IPS DF 4.7 (cell line): ENCODE measurements at regions not wholly inside any gene's neighbourhood (a gene's known extent, or its start where the extent isn't known, plus 50 kb on each side); places are given as distances from the start of the nearest gene placed in this dataset.
"Not testable (repeated sequence)": the region's sequence is repeated elsewhere in the genome, so short reads cannot be mapped to it uniquely, and the experiment has no call there.

Experiments
- DNase-seq: peaks from one replicate; pipeline ENCODE4 v3.0.0-alpha.2; 2013; ENCODE audit warnings: low spot score; ENCODE audit errors: extremely low read depth

- no peak for DNase-seq
These were observed 997.1 kb downstream of the RAB28 start for GRCh38 chr4:12487000-12487399.

DNA sequence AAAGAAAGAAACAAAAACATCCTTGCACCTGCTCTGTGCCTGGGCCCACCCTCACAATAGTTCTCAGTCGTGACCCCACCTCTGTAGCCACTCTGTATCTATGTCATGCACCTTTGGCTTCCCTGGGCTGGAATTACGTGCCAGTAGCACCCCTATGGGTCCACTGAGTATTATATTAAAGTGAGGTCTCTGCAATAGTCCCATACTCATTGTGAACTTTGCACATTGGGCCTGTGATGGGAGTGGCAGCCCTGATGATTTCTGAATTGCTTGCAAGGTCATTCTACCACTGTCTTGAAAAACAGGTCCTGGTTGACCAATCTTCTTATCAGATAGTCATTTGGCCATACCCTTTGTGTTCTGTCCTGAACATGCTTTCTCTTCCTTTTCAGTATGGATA lies 1012.1 kb downstream of the RAB28 start:
- no peak for DNase-seq

GRCh38 chr4:12471193-12471592 lies 1012.9 kb downstream of the RAB28 start:
- no peak for DNase-seq

GRCh38 chr4:12461576-12461975 lies 1022.6 kb downstream of the RAB28 start:
- DNase-seq, result not testable (repeated sequence)

- DNase-seq, result no peak
These were observed 1025.0 kb downstream of the RAB28 start for GRCh38 chr4:12459126-12459525.

- no peak for DNase-seq
These were observed 1025.5 kb downstream of the RAB28 start for GRCh38 chr4:12458621-12459020.

GRCh38 chr4:12452291-12452690 lies 1023.6 kb upstream of the HS3ST1 start:
- no peak for DNase-seq

DNA sequence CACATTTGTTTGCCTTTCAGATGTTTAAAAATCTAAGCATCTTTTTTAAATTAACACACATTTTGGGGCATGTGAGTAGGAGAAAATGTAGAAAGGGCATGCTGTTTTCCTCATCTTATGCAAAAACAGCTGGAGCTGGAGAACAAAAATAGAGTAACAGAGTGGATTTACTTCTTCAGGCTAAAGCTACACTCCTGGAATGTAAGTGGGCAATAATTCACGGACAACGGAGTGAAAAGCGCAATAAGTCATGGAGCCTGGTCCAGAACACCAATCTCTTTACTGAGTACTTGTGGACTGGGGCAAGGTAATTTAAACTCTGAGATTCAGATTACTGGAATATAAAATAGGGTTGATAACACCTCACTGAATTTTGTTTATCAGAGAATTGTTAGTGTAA lies 1018.8 kb upstream of the HS3ST1 start:
- no peak for DNase-seq

GRCh38 chr4:12446657-12447185 lies 1018.0 kb upstream of the HS3ST1 start:
- no peak for DNase-seq

GRCh38 chr4:12446256-12446655 lies 1017.6 kb upstream of the HS3ST1 start:
- no peak for DNase-seq

DNA sequence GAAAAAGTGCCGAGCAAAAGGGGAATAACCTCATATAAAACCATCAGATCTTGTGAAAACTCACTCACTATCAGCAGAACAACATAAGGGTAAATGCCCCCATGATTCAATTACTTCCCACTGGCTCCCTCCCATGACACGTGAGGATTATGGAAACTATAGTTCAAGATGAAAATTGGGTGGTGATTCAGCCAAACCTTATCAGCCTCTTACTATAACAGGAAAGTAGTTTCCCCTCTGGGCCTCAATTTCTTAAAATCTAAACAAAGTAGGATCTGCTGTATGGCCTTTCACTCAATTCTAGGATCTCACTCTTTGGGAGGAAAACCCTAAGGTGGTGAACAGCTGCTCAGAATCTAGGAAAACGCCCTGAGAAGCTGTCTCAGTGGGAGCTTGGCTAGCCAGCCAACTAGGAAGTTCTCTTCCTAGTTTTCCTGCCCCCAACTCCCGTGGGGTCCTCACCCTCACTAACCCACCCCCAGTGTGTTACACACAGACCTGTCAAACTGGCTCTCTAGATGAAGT lies 1017.1 kb upstream of the HS3ST1 start:
- no peak for DNase-seq

DNA sequence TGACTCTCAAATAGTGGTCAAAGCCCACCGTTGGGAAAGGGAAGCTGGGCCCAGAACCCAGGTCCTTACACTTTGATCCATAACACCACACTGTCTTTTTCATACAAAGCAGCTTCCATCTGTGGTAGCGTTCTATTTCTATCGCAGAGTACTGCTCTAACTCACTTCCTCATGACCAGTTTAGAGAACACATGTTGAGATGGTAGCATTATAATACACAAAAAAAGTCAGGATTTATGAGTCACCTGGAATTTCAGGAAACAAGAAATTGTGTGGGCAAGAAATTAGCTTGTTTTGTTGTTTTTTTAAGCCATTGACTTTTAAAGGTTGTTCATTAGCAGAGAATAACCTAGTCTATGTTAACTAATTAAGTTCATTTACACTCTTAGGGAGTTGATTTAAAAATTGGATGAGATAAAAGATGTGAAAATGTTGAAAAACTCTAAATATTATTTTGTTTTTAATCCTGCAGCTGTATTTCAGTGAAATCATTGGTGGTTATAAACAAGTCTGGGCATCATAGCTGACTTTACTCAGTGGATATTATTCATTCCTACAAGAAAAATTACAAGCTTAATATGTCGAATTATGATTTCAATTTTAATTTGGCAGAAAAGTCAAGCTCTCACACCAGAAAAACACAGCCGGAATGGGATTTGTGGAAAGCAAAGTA lies 1011.1 kb upstream of the HS3ST1 start:
- no peak for DNase-seq

DNA sequence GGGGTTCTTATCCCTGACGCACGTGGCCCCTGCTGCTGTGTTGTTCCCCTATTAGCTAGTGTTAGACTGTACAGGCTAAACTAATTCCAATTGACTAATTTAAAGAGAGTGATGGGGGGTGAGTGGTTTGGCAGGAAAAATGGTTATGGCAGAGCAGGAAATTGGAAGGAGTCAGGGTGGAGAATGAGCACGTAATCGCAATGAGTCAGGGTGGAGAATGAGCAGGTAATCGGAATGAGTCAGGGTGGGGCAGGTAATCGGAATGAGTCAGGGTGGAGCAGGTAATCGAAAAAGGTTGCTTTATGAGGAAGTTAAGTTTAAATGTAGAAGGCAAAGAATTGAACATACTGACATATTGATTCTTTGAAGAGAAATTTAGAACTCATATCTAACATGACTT lies 1002.6 kb upstream of the HS3ST1 start:
- not testable (repeated sequence) for DNase-seq

GRCh38 chr4:12421364-12421763 lies 992.7 kb upstream of the HS3ST1 start:
- DNase-seq, result no peak

GRCh38 chr4:12416755-12417154 lies 988.1 kb upstream of the HS3ST1 start:
- DNase-seq, result no peak

DNA sequence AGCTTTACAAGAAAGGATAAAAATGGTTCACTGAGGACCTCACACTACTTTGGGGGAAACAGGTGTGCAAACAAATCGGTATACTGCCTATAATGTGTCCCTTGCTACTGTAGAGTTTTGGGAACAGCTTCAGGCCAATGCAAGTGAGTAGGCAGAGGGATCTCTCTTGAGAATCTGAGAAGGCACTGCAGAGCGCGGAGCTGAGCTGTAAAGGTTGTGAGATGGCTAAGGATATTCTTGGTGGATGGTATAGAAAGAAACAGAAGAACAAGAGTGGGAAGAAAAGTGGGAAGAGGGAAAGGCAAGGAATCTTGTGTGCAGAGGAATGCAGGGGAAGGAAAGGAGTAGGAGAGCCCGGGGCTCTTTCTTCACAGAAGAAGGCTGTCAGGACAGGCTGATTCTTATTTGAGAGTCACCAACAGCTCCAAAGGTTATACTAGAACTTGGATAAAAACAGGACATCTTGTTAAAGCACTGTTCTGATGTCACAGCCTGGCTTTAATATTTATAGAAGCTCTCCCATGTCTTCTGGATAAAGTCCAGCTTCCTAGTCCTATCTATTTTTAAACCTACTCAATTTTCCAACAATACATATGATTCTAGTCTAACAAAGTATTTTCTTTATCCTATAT lies 985.6 kb upstream of the HS3ST1 start:
- DNase-seq, result no peak

- DNase-seq, result no peak
These were observed 982.4 kb upstream of the HS3ST1 start for GRCh38 chr4:12411072-12411471.

DNA sequence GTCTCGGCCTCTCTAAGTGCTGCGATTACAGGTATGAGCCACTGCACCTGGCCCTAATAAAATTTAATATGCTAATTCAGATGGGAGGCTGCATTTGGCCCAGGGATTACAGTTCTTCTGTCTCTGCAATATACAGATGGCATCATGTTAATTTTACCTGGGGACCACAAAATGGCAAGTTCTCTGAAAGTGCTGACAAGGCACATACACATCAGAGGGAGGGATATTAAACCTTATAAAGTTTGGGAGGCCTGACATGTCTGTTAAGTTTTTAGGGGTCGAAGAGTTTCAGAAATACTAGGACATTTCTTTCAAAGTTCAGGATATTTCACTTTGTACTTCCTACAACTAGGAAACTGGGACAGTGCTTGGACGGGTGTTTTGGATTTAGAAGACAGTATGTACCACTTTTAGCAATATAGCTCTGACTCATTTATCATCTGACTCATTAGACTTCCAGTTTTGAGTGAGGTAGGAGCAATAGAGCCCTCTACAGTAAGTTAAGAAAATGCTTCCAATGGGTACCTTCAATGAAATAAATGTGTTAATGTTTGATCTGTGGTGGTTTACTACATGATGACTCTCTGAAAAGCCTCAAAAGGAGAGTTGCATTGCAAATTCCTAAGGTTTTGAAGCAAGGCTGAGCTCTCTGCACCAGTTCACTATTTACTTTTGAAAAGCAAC lies 981.0 kb upstream of the HS3ST1 start:
- DNase-seq, result no peak

- DNase-seq, result no peak
These were observed 979.7 kb upstream of the HS3ST1 start for GRCh38 chr4:12408364-12408763.

- no peak for DNase-seq
These were observed 974.5 kb upstream of the HS3ST1 start for GRCh38 chr4:12403175-12403574.

DNA sequence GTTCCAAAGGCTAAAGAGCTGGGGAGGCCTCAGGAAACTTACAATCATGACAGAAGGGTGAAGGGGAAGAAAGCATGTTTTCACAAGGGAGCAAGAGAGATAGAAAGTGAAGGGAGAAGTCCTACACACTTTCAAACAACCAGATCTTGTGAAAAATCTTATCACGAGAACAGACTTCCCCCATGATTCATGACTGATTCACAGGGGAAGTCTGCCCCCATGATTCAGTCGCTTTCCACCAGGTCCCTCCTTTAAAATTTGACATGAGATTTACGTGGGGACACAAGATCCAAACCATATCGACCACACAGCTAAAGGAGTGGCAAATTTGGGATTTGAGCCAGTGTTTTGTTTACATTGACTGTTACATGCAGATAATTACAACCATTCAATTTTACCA lies 971.1 kb upstream of the HS3ST1 start:
- no peak for DNase-seq

DNA sequence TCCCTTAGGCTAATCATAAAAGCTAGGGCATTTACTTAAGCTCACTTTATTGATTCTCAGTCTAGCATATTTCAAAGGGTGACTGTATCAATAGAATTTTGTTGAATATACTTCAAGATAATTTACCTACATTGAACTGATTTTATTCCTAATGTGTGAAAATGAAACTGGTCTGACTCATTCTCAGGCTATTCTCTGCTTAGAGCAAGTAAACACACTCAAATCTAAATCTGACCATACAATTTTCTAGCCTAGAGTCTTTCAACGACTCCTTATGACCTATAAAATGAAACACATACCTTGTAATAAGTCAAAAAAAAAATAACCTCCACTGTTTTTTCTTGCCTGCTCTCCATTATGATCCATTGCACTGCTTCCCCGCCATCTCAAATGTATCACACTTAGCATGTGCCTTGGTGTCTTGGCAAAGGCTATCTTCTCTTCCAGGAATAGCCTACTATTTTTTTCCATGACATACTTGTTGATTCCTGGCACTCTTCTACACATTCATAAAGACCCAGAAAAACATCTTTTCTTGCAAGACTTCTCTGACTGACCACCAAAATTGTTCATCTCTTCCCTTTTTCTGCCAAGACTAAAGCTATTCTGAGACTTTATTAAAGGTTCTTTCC lies 965.1 kb upstream of the HS3ST1 start:
- no peak for DNase-seq
